Mesendoderm (in vitro differentiated cells): ENCODE measurements at regions not wholly inside any gene's neighbourhood (a gene's known extent, or its start where the extent isn't known, plus 50 kb on each side); places are given as distances from the start of the nearest gene placed in this dataset.
A peak's percentile ranks its signal among the peaks of the same experiment; 100 is the strongest.

Experiments
- DNase-seq: peaks from one replicate; pipeline ENCODE4 v3.0.0; 2013
- H2AK5ac ChIP-seq: 2 replicates; pipeline ENCODE4 v1.6.1; 2013; ENCODE audit warnings: low read length, inconsistent platforms
- H2BK120ac ChIP-seq: 2 replicates; pipeline ENCODE4 v1.6.1; 2013; ENCODE audit warnings: low read depth, mild to moderate bottlenecking, low read length, moderate library complexity, mixed read lengths
- H2BK15ac ChIP-seq: replicated peaks from 2 replicates; pipeline ENCODE4 v1.6.1; 2013; ENCODE audit warnings: low read depth, mild to moderate bottlenecking, moderate library complexity
- H2BK5ac ChIP-seq: 2 replicates; pipeline ENCODE4 v1.6.1; 2013; ENCODE audit warnings: low read length, inconsistent platforms
- H3K18ac ChIP-seq: 2 replicates; pipeline ENCODE4 v1.6.1; 2013; ENCODE audit warnings: mild to moderate bottlenecking, low read length, mixed read lengths
- H3K23ac ChIP-seq: one replicate; pipeline ENCODE4 v1.6.1; 2013; ENCODE audit warnings: low read length
- H3K27ac ChIP-seq: 2 replicates; pipeline ENCODE4 v1.5.1; 2013; ENCODE audit warnings: low read depth, mild to moderate bottlenecking, inconsistent platforms, low read length, moderate library complexity
- H3K27me3 ChIP-seq: 2 replicates; pipeline ENCODE4 v1.6.1; 2013; ENCODE audit warnings: low read length, control low read depth, mild to moderate bottlenecking, inconsistent platforms; ENCODE audit not compliant: insufficient read depth, poor library complexity
- H3K36me3 ChIP-seq: 2 replicates; pipeline ENCODE4 v1.6.1; 2013; ENCODE audit warnings: low read length, inconsistent platforms; ENCODE audit not compliant: control insufficient read depth, insufficient read depth
- H3K4ac ChIP-seq: one replicate; pipeline ENCODE4 v1.6.1; 2013; ENCODE audit warnings: low read depth, mild to moderate bottlenecking, low read length, moderate library complexity
- H3K4me1 ChIP-seq: 2 replicates; pipeline ENCODE4 v1.6.1; 2013; ENCODE audit warnings: low read depth, low read length, inconsistent platforms; ENCODE audit not compliant: control insufficient read depth
- H3K4me2 ChIP-seq: 2 replicates; pipeline ENCODE4 v1.6.1; 2013; ENCODE audit warnings: low read length
- H3K4me3 ChIP-seq: 2 replicates; pipeline ENCODE4 v1.5.1; 2013; ENCODE audit warnings: mild to moderate bottlenecking, low read length
- H3K56ac ChIP-seq: one replicate; pipeline ENCODE4 v1.6.1; 2013; ENCODE audit warnings: low read length
- H3K79me1 ChIP-seq: 2 replicates; pipeline ENCODE4 v1.6.1; 2013; ENCODE audit warnings: low read length, inconsistent platforms
- H3K79me2 ChIP-seq: 2 replicates; pipeline ENCODE4 v1.6.1; 2013; ENCODE audit warnings: mild to moderate bottlenecking, low read length; ENCODE audit not compliant: control insufficient read depth, insufficient read depth
- H3K9ac ChIP-seq: 2 replicates; pipeline ENCODE4 v1.6.1; 2013; ENCODE audit warnings: low read length, inconsistent platforms
- H4K5ac ChIP-seq: one replicate; pipeline ENCODE4 v1.6.1; 2013; ENCODE audit warnings: low read length
- H4K8ac ChIP-seq: one replicate; pipeline ENCODE4 v1.6.1; 2013; ENCODE audit warnings: low read depth, mild to moderate bottlenecking, control low read depth, low read length, moderate library complexity
- WGBS: extraction: QIAGEN DNeasy Blood & Tissue Kit; methylation state at CpG from one replicate; pipeline ENCODE4 v1.1.7; 2013; ENCODE audit warnings: low lambda C conversion rate, missing lambda C conversion rate; ENCODE audit not compliant: insufficient coverage; ENCODE audit errors: extremely low coverage; 5-methylcytosine and 5-hydroxymethylcytosine counted together

- Histone ChIP-seq H3K79me1 (no peaks in the 10 kb centered on the region), H3K18ac (no peak overlapping the region), H2BK15ac (no peak overlapping the region), H3K27me3 (no peaks in the 10 kb centered on the region), H3K4ac (no peak overlapping the region), H2BK120ac (no peak overlapping the region), H3K56ac (no peak overlapping the region), H3K27ac (no peak overlapping the region), H3K36me3 (no peaks in the 10 kb centered on the region), H3K79me2 (no peaks in the 10 kb centered on the region), H2BK5ac (no peak overlapping the region), H4K5ac (no peak overlapping the region), H3K4me2 (no peak overlapping the region), H3K23ac (no peak overlapping the region), H3K9ac (no peak overlapping the region), H2AK5ac (no peak overlapping the region), H4K8ac (no peak overlapping the region), H3K4me1 (no peaks in the 10 kb centered on the region), H3K4me3 (no peak overlapping the region)
- WGBS = no CpG with 5 or more reads among the region's 6 CpGs
- DNase-seq = peak; percentile 25
Observed at GRCh38 chr3:35393901-35394799, 245.2 kb upstream of the ARPP21 start.

GRCh38 chr3:35394905-35395304, 244.4 kb upstream of the ARPP21 start:
- no peaks in the 10 kb centered on the region for H3K79me1 ChIP-seq
- no peak overlapping the region for H2AK5ac ChIP-seq
- no peak overlapping the region for H3K18ac ChIP-seq

GRCh38 chr3:35401671-35402070, 237.7 kb upstream of the ARPP21 start:
- DNase-seq = no peak
- H3K27me3 ChIP-seq = no peaks in the 10 kb centered on the region
- no peak overlapping the region for H2BK15ac ChIP-seq
- no peak overlapping the region for H3K9ac ChIP-seq
- H3K79me2 ChIP-seq = no peaks in the 10 kb centered on the region
- H2BK5ac ChIP-seq = no peak overlapping the region
- no peaks in the 10 kb centered on the region for H3K36me3 ChIP-seq
- no peak overlapping the region for H4K8ac ChIP-seq
- H3K79me1 ChIP-seq = no peaks in the 10 kb centered on the region
- H3K23ac ChIP-seq = no peak overlapping the region
- H2AK5ac ChIP-seq = no peak overlapping the region
- no peak overlapping the region for H3K27ac ChIP-seq
- no peak overlapping the region for H3K4me3 ChIP-seq
- H2BK120ac ChIP-seq = no peak overlapping the region
- H4K5ac ChIP-seq = no peak overlapping the region
- H3K4me2 ChIP-seq = no peak overlapping the region
- H3K4ac ChIP-seq = no peak overlapping the region
- no peak overlapping the region for H3K56ac ChIP-seq
- no peak overlapping the region for H3K18ac ChIP-seq
- no peaks in the 10 kb centered on the region for H3K4me1 ChIP-seq

More at GRCh38 chr3:35394905-35395304, 244.4 kb upstream of the ARPP21 start:
- Histone ChIP-seq H3K27me3 (no peaks in the 10 kb centered on the region), H3K23ac (no peak overlapping the region), H3K27ac (no peak overlapping the region), H3K4me2 (no peak overlapping the region), H3K36me3 (no peaks in the 10 kb centered on the region), H3K4me3 (no peak overlapping the region), H3K4ac (no peak overlapping the region), H3K79me2 (no peaks in the 10 kb centered on the region), H3K56ac (no peak overlapping the region), H4K8ac (no peak overlapping the region), H2BK15ac (no peak overlapping the region), H4K5ac (no peak overlapping the region), H2BK120ac (no peak overlapping the region), H2BK5ac (no peak overlapping the region), H3K4me1 (no peaks in the 10 kb centered on the region), H3K9ac (no peak overlapping the region)
- DNase-seq = no peak
- WGBS = no CpG with 5 or more reads among the region's 1 CpG

GRCh38 chr3:35404571-35404970, 234.8 kb upstream of the ARPP21 start:
- Histone ChIP-seq H3K79me2 (no peaks in the 10 kb centered on the region), H3K4ac (no peak overlapping the region), H3K18ac (no peak overlapping the region), H3K27ac (no peak overlapping the region), H3K27me3 (no peaks in the 10 kb centered on the region), H2BK120ac (no peak overlapping the region), H3K4me2 (no peak overlapping the region), H3K4me3 (no peak overlapping the region), H3K23ac (no peak overlapping the region), H2BK5ac (no peak overlapping the region), H3K4me1 (no peaks in the 10 kb centered on the region), H4K5ac (no peak overlapping the region), H3K9ac (no peak overlapping the region), H3K79me1 (no peaks in the 10 kb centered on the region), H3K56ac (no peak overlapping the region), H4K8ac (no peak overlapping the region), H2AK5ac (no peak overlapping the region), H3K36me3 (no peaks in the 10 kb centered on the region), H2BK15ac (no peak overlapping the region)
- WGBS = no CpG with 5 or more reads among the region's 3 CpGs
- DNase-seq = no peak

- Histone ChIP-seq H3K56ac (no peak overlapping the region), H3K27ac (no peak overlapping the region), H2BK15ac (no peak overlapping the region), H3K4me3 (no peak overlapping the region), H3K27me3 (no peaks in the 10 kb centered on the region), H3K79me2 (no peaks in the 10 kb centered on the region), H3K4me2 (no peak overlapping the region), H3K36me3 (no peaks in the 10 kb centered on the region), H3K4me1 (no peaks in the 10 kb centered on the region), H3K4ac (no peak overlapping the region), H4K5ac (no peak overlapping the region), H3K18ac (no peak overlapping the region), H3K23ac (no peak overlapping the region), H3K79me1 (no peaks in the 10 kb centered on the region), H2BK5ac (no peak overlapping the region), H2AK5ac (no peak overlapping the region), H4K8ac (no peak overlapping the region), H3K9ac (no peak overlapping the region), H2BK120ac (no peak overlapping the region)
- DNase-seq = no peak
- WGBS = no CpG with 5 or more reads among the region's 1 CpG
Observed at GRCh38 chr3:35408882-35409281, 230.4 kb upstream of the ARPP21 start.

GRCh38 chr3:35409991-35410390, 229.3 kb upstream of the ARPP21 start:
- Histone ChIP-seq H2BK120ac (no peak overlapping the region), H3K56ac (no peak overlapping the region), H3K79me1 (no peaks in the 10 kb centered on the region), H3K36me3 (no peaks in the 10 kb centered on the region), H2BK15ac (no peak overlapping the region), H2AK5ac (no peak overlapping the region), H4K8ac (no peak overlapping the region), H3K27ac (no peak overlapping the region), H2BK5ac (no peak overlapping the region), H4K5ac (no peak overlapping the region), H3K4ac (no peak overlapping the region), H3K79me2 (no peaks in the 10 kb centered on the region), H3K9ac (no peak overlapping the region), H3K18ac (no peak overlapping the region), H3K23ac (no peak overlapping the region), H3K4me3 (no peak overlapping the region), H3K27me3 (no peaks in the 10 kb centered on the region), H3K4me1 (no peaks in the 10 kb centered on the region), H3K4me2 (no peak overlapping the region)
- no CpG with 5 or more reads among the region's 1 CpG for WGBS
- DNase-seq = no peak
